Endothelial cell of umbilical vein (primary cell): ENCODE measurements at regions not wholly inside any gene's neighbourhood (a gene's known extent, or its start where the extent isn't known, plus 50 kb on each side); places are given as distances from the start of the nearest gene placed in this dataset.

Experiments used
- BruUV-seq: library from RNA; stranded (reverse); fragments of 400-500 nt; replicated peaks from 2 replicates; lab custom pipeline; 2021; lab: Mats Ljungman, UMichigan
- CTCF ChIA-PET: fragments of 300-600, 350-600 bp; sonication (Branson Sonifier 250); formaldehyde crosslinking; loops from one replicate; lab custom pipeline; 2021; ENCODE audit warnings: antibody characterized with exemption, inconsistent platforms; lab: Charles Lee
- POLR2A ChIA-PET: fragments of 300-600, 350-600 bp; sonication (Branson Sonifier 250); formaldehyde crosslinking; loops from one replicate; lab custom pipeline; 2021; ENCODE audit warnings: antibody characterized with exemption, inconsistent platforms; lab: Charles Lee
- DNase-seq: peaks from one replicate; pipeline ENCODE4 v3.0.0-alpha.2; 2011; ENCODE audit warnings: low read depth, low spot score
- FAIRE-seq: peaks from 2 replicates; lab custom pipeline; 2011; peaks lifted over from hg19 to GRCh38; lab: Jason Lieb, UNC
- H2AFZ ChIP-seq: 2 replicates; pipeline ENCODE4 v1.6.0; 2012; ENCODE audit warnings: low read depth, low read length, control low read depth, inconsistent platforms
- H3K27ac ChIP-seq: 2 replicates; pipeline ENCODE4 v1.5.1; 2011; ENCODE audit warnings: low read depth, mild to moderate bottlenecking, control low read depth, low read length, moderate library complexity; ENCODE audit not compliant: insufficient read depth
- H3K27me3 ChIP-seq, 2 experiments: 2 replicates each; pipeline versions ENCODE4 v1.6.0 to v1.6.1; 2011; ENCODE audit warnings: low read length in 2 of 2, mixed read lengths in 1 of 2; ENCODE audit not compliant: control insufficient read depth in 2 of 2, insufficient read depth in 2 of 2
- H3K36me3 ChIP-seq, 2 experiments: 2 replicates in 1 of 2; 3 replicates in 1 of 2; pipeline ENCODE4 v1.5.1; 2011; ENCODE audit warnings: low read length in 2 of 2, mild to moderate bottlenecking in 1 of 2, moderate library complexity in 1 of 2; ENCODE audit not compliant: control insufficient read depth in 2 of 2, insufficient read depth in 2 of 2; ENCODE audit errors: extremely low read depth in 1 of 2
- H3K4me1 ChIP-seq: 3 replicates; pipeline ENCODE4 v1.5.1; 2011; ENCODE audit warnings: mild to moderate bottlenecking, low read length; ENCODE audit not compliant: control insufficient read depth, insufficient read depth; ENCODE audit errors: extremely low read depth
- H3K4me2 ChIP-seq: 2 replicates; pipeline ENCODE4 v1.6.1; 2011; ENCODE audit warnings: low read length, control low read depth, mixed read lengths; ENCODE audit not compliant: insufficient read depth
- H3K4me3 ChIP-seq, 3 experiments: fragments of 200-600 bp in 1 of 3; sonication (generic), shearing (Covaris generic) in 1 of 3; replicated peaks in 1 of 3; 2 replicates each; pipeline ENCODE4 v1.5.1; 2011 to 2016; ENCODE audit warnings: control low read depth in 3 of 3, low read length in 3 of 3, mild to moderate bottlenecking in 2 of 3, inconsistent platforms in 1 of 3, low read depth in 1 of 3, moderate library complexity in 1 of 3; ENCODE audit not compliant: insufficient read depth in 1 of 3
- H3K79me2 ChIP-seq: 2 replicates; pipeline ENCODE4 v1.6.0; 2012; ENCODE audit warnings: low read length, inconsistent platforms; ENCODE audit not compliant: control insufficient read depth, insufficient read depth
- H3K9ac ChIP-seq: replicated peaks from 2 replicates; pipeline ENCODE3; 2011; ENCODE audit warnings: low read length, control low read depth; ENCODE audit not compliant: insufficient read depth; ENCODE audit errors: extremely low read depth
- H3K9me1 ChIP-seq: replicated peaks from 3 replicates; pipeline ENCODE4 v1.6.0; 2011; ENCODE audit warnings: mild to moderate bottlenecking, low read length; ENCODE audit not compliant: control insufficient read depth, insufficient read depth; ENCODE audit errors: extremely low read depth
- H3K9me3 ChIP-seq: replicated peaks from 2 replicates; pipeline ENCODE4 v1.5.1; 2012; ENCODE audit warnings: low read length, inconsistent platforms; ENCODE audit not compliant: control insufficient read depth, insufficient read depth
- H4K20me1 ChIP-seq: replicated peaks from 2 replicates; pipeline ENCODE3; 2011; ENCODE audit warnings: mild to moderate bottlenecking, low read length; ENCODE audit not compliant: control insufficient read depth, insufficient read depth; ENCODE audit errors: extremely low read depth
- CTCF ChIP-seq, 2 donors: IDR thresholded peaks; 1 replicate in 1 of 2; 2 replicates in 1 of 2; pipeline ENCODE4 v1.5.1; 2011; ENCODE audit warnings: low read length in 2 of 2, mild to moderate bottlenecking in 2 of 2, moderate library complexity in 2 of 2, control low read depth in 1 of 2, inconsistent platforms in 1 of 2, low read depth in 1 of 2; ENCODE audit not compliant: insufficient read depth in 1 of 2; ENCODE audit errors: extremely low read depth in 1 of 2
- EZH2 ChIP-seq: IDR thresholded peaks from 2 replicates; pipeline ENCODE4 v1.6.1; 2012; ENCODE audit warnings: borderline replicate concordance, low read depth, mild to moderate bottlenecking, moderate library complexity, low read length, inconsistent platforms; ENCODE audit not compliant: severe bottlenecking
- FOS ChIP-seq: IDR thresholded peaks from 2 replicates; pipeline ENCODE4 v1.6.1; 2011; ENCODE audit warnings: mild to moderate bottlenecking, low read length, moderate library complexity, borderline replicate concordance; ENCODE audit not compliant: insufficient read depth
- GATA2 ChIP-seq: IDR thresholded peaks from 2 replicates; pipeline ENCODE4 v1.7.0; 2011; ENCODE audit warnings: low read depth, mild to moderate bottlenecking, moderate library complexity, mixed read lengths, low read length; ENCODE audit not compliant: insufficient read length, insufficient read depth
- JUN ChIP-seq: IDR thresholded peaks from 2 replicates; pipeline ENCODE4 v1.6.1; 2011; ENCODE audit warnings: borderline replicate concordance, low read depth; ENCODE audit not compliant: insufficient read length, insufficient read depth
- MAX ChIP-seq: IDR thresholded peaks from 2 replicates; pipeline ENCODE4 v1.6.1; 2011; ENCODE audit not compliant: insufficient read depth, insufficient read length
- MYC ChIP-seq: IDR thresholded peaks from one replicate; pipeline ENCODE4 v1.6.1; 2011; ENCODE audit warnings: mild to moderate bottlenecking, low read depth, low read length
- POLR2A ChIP-seq: IDR thresholded peaks from 2 replicates; pipeline ENCODE4 v1.6.1; 2012; ENCODE audit warnings: low read depth, mild to moderate bottlenecking, control low read depth, low read length
- POLR2AphosphoS5 ChIP-seq: IDR thresholded peaks from 2 replicates; pipeline ENCODE4 v1.6.1; 2012; ENCODE audit warnings: low read depth, mild to moderate bottlenecking, control low read depth, low read length, moderate library complexity; ENCODE audit not compliant: insufficient read depth
- dilution Hi-C: fragments of 300-500 bp; cut with MboI; formaldehyde crosslinking; loops from one replicate; pipeline ENCODE4 v1.15.0; 2019; ENCODE audit warnings: low sequenced_read_pairs; ENCODE audit not compliant: extremely low pct_ligation_motif_present
- intact Hi-C: fragments of 100-400 bp; cut with micrococcal nuclease; formaldehyde crosslinking; loops from one replicate; pipeline ENCODE4 v1.10.0; 2022

- CTCF ChIA-PET, result no interaction called here
- no peaks in the 10 kb centered on the region for H3K27me3 ChIP-seq
- H3K36me3 ChIP-seq, result no peaks in the 10 kb centered on the region
- no peak overlapping the region for H3K4me2 ChIP-seq
- no peak overlapping the region for H3K27ac ChIP-seq
- H4K20me1 ChIP-seq, result no peaks in the 10 kb centered on the region
- no peak for DNase-seq
- H3K4me3 ChIP-seq, result no peak overlapping the region
- no peak for FAIRE-seq
- POLR2A ChIA-PET, result no interaction called here
- intact Hi-C loops (no loop called here), dilution Hi-C loops (no loop called here)
- no peaks in the 10 kb centered on the region for H3K4me1 ChIP-seq
- no peak for TF ChIP-seq CTCF (IDR thresholded peaks at IDR 0.05; ENCODE audit: extremely low read depth in 1 of 2, insufficient read depth in 1 of 2, low read depth in 1 of 2, low read length in 2 of 2)
- TF ChIP-seq POLR2AphosphoS5, result no peak
- TF ChIP-seq MAX, result no peak
- TF ChIP-seq MYC, result no peak
- TF ChIP-seq FOS, result no peak
- TF ChIP-seq GATA2, result no peak
- no peak for TF ChIP-seq JUN
- no peak for TF ChIP-seq POLR2A
- no peak for TF ChIP-seq EZH2
- H3K9ac ChIP-seq, result no peak overlapping the region
- no peaks in the 10 kb centered on the region for H3K9me1 ChIP-seq
- H3K79me2 ChIP-seq, result no peaks in the 10 kb centered on the region
- BruUV-seq, result no TSS peak
- no peak overlapping the region for H2AFZ ChIP-seq
- no peaks in the 10 kb centered on the region for H3K9me3 ChIP-seq
Measured at GRCh38 chrX:94662689-94663088, 988.7 kb downstream of the FAM133A start.
